ENCODE measurements at regions not wholly inside any gene's neighbourhood (a gene's known extent, or its start where the extent isn't known, plus 50 kb on each side); places are given as distances from the start of the nearest gene placed in this dataset.

DNA sequence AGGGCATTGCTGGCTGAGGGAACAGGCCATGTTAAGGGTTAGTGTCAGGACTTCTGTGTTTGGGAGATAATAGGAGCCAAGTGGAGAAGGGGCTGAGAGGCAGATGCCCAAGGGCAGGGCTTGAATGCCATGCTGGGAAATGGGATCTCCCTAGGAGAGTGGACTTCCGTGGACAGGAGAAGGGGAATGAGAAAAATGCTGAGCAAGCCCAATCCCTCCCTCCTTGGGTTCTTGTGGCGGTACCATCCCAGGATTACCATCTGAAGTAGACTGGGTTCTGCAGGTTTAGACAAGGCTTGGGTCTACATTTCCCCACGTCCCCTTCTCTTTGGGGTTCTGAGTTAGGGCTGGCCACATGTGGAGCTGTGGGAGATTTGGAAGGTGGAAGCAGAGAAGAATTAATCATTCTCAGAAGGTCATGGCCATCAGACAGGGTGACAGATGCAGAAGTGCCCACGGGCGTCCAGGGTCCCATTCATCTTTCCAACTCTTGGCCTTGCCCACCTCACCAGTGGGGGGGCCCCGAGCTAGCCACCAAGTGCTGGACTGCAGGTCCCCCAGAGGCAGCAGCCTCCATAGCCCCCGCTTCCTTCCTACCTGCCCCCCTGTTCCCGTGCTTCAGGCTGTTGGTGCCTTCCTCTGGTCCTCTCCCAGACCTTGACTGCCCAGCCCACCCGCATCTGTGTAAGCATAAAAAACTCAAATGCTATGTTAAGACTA is 354.8 kb downstream of the RPS24 start:
- Histone ChIP-seq H3K27me3 (ENCODE audit: control insufficient read depth in 1 of 2, insufficient read depth in 2 of 2, low read length in 2 of 2) (no peaks in the 10 kb centered on the region), H3K9me3 (ENCODE audit: control insufficient read depth in 1 of 2, low read length in 2 of 2) (no peaks in the 10 kb centered on the region), H3K9ac (ENCODE audit: low read depth in 1 of 2, low read length in 2 of 2) (no peak overlapping the region), H3K27ac (ENCODE audit: low read depth, low read length) (no peak overlapping the region), H3K4me1 (ENCODE audit: control insufficient read depth in 1 of 2, insufficient read depth in 2 of 2, low read length in 2 of 2) (no peaks in the 10 kb centered on the region), H3K36me3 (ENCODE audit: control insufficient read depth in 1 of 2, insufficient read depth in 2 of 2, low read length in 2 of 2) (no peaks in the 10 kb centered on the region), H3K4me3 (ENCODE audit: low read depth in 1 of 2, low read length in 2 of 2) (no peak overlapping the region)

GRCh38 chr10:78389419-78389818 is 355.8 kb downstream of the RPS24 start:
- H3K27ac ChIP-seq (ENCODE audit: low read depth, low read length): no peak overlapping the region
- peaks cover 0 to 7% of the 10 kb centered on the region in 2 donors for H3K27me3 ChIP-seq (ENCODE audit: control insufficient read depth in 1 of 2, insufficient read depth in 2 of 2, low read length in 2 of 2)
- H3K4me3 ChIP-seq (ENCODE audit: low read depth in 1 of 2, low read length in 2 of 2): no peak overlapping the region
- no peaks in the 10 kb centered on the region for H3K9me3 ChIP-seq (ENCODE audit: control insufficient read depth in 1 of 2, low read length in 2 of 2)
- no peak overlapping the region for H3K9ac ChIP-seq (ENCODE audit: low read depth in 1 of 2, low read length in 2 of 2)
- H3K4me1 ChIP-seq (ENCODE audit: control insufficient read depth in 1 of 2, insufficient read depth in 2 of 2, low read length in 2 of 2): no peaks in the 10 kb centered on the region
- no peaks in the 10 kb centered on the region for H3K36me3 ChIP-seq (ENCODE audit: control insufficient read depth in 1 of 2, insufficient read depth in 2 of 2, low read length in 2 of 2)

DNA sequence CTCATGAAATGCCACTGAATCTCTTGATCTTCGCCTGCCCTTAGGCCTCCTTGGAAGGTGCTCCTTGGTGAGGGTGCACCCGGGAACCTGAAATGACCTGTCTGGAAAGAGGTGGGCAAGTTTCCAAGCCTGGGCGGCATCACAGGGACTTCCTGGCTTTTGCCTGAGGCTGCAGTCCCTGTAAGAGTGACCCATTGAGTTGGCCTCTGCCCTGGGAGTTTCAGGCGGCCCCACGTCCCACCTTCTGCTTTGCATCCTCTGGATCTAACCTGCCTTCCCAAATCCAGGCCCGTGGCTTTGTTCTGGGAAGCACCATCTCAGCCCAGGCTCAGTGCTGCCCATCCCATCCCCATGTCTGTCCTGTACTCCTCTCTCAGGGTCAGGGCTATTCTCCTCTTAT is 356.4 kb downstream of the RPS24 start:
- Histone ChIP-seq H3K9ac (ENCODE audit: low read depth in 1 of 2, low read length in 2 of 2) (no peak overlapping the region), H3K27me3 (ENCODE audit: control insufficient read depth in 1 of 2, insufficient read depth in 2 of 2, low read length in 2 of 2) (peaks cover 0 to 7% of the 10 kb centered on the region in 2 donors), H3K27ac (ENCODE audit: low read depth, low read length) (no peak overlapping the region), H3K36me3 (ENCODE audit: control insufficient read depth in 1 of 2, insufficient read depth in 2 of 2, low read length in 2 of 2) (no peaks in the 10 kb centered on the region), H3K4me1 (ENCODE audit: control insufficient read depth in 1 of 2, insufficient read depth in 2 of 2, low read length in 2 of 2) (no peaks in the 10 kb centered on the region), H3K9me3 (ENCODE audit: control insufficient read depth in 1 of 2, low read length in 2 of 2) (no peaks in the 10 kb centered on the region), H3K4me3 (ENCODE audit: low read depth in 1 of 2, low read length in 2 of 2) (no peak overlapping the region)

GRCh38 chr10:78390817-78391216 is 357.2 kb downstream of the RPS24 start:
- Histone ChIP-seq H3K9ac (ENCODE audit: low read depth in 1 of 2, low read length in 2 of 2) (no peak overlapping the region), H3K27ac (ENCODE audit: low read depth, low read length) (no peak overlapping the region), H3K4me3 (ENCODE audit: low read depth in 1 of 2, low read length in 2 of 2) (no peak overlapping the region), H3K9me3 (ENCODE audit: control insufficient read depth in 1 of 2, low read length in 2 of 2) (no peaks in the 10 kb centered on the region), H3K27me3 (ENCODE audit: control insufficient read depth in 1 of 2, insufficient read depth in 2 of 2, low read length in 2 of 2) (peaks cover 0 to 7% of the 10 kb centered on the region in 2 donors), H3K4me1 (ENCODE audit: control insufficient read depth in 1 of 2, insufficient read depth in 2 of 2, low read length in 2 of 2) (no peaks in the 10 kb centered on the region), H3K36me3 (ENCODE audit: control insufficient read depth in 1 of 2, insufficient read depth in 2 of 2, low read length in 2 of 2) (no peaks in the 10 kb centered on the region)

DNA sequence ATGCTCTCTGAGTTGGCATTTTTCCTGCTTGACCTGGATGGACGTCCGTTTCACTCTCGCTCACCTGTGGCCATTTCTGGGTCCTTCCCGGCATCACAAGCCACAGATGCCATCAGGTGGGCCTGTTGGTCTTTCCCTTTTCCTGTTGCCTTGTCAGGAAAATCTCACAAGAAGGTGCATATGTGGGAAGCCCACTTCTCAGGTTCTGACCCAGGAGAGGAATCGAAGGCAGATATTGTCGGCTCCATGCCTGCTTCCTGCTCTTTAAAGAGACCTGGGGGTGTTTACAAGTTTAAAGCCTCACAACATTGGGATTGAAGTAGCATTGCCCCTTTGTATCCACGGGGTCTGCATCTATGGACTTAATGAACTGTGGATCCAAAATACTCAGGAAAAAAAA is 357.9 kb downstream of the RPS24 start:
- Histone ChIP-seq H3K9me3 (ENCODE audit: control insufficient read depth in 1 of 2, low read length in 2 of 2) (no peaks in the 10 kb centered on the region), H3K9ac (ENCODE audit: low read depth in 1 of 2, low read length in 2 of 2) (no peak overlapping the region), H3K4me1 (ENCODE audit: control insufficient read depth in 1 of 2, insufficient read depth in 2 of 2, low read length in 2 of 2) (no peaks in the 10 kb centered on the region), H3K27ac (ENCODE audit: low read depth, low read length) (no peak overlapping the region), H3K27me3 (ENCODE audit: control insufficient read depth in 1 of 2, insufficient read depth in 2 of 2, low read length in 2 of 2) (peaks cover 0 to 7% of the 10 kb centered on the region in 2 donors), H3K4me3 (ENCODE audit: low read depth in 1 of 2, low read length in 2 of 2) (no peak overlapping the region), H3K36me3 (ENCODE audit: control insufficient read depth in 1 of 2, insufficient read depth in 2 of 2, low read length in 2 of 2) (no peaks in the 10 kb centered on the region)

- H3K27ac ChIP-seq (ENCODE audit: low read depth, low read length): no peak overlapping the region
- H3K9ac ChIP-seq (ENCODE audit: low read depth in 1 of 2, low read length in 2 of 2): no peak overlapping the region
- H3K4me3 ChIP-seq (ENCODE audit: low read depth in 1 of 2, low read length in 2 of 2): no peak overlapping the region
- peaks cover 0 to 7% of the 10 kb centered on the region in 2 donors for H3K27me3 ChIP-seq (ENCODE audit: control insufficient read depth in 1 of 2, insufficient read depth in 2 of 2, low read length in 2 of 2)
- H3K36me3 ChIP-seq (ENCODE audit: control insufficient read depth in 1 of 2, insufficient read depth in 2 of 2, low read length in 2 of 2): no peaks in the 10 kb centered on the region
- no peaks in the 10 kb centered on the region for H3K4me1 ChIP-seq (ENCODE audit: control insufficient read depth in 1 of 2, insufficient read depth in 2 of 2, low read length in 2 of 2)
- H3K9me3 ChIP-seq (ENCODE audit: control insufficient read depth in 1 of 2, low read length in 2 of 2): no peaks in the 10 kb centered on the region
These were observed 358.5 kb downstream of the RPS24 start for GRCh38 chr10:78392197-78392596.

- Histone ChIP-seq H3K36me3 (ENCODE audit: control insufficient read depth in 1 of 2, insufficient read depth in 2 of 2, low read length in 2 of 2) (no peaks in the 10 kb centered on the region), H3K9me3 (ENCODE audit: control insufficient read depth in 1 of 2, low read length in 2 of 2) (no peaks in the 10 kb centered on the region), H3K4me1 (ENCODE audit: control insufficient read depth in 1 of 2, insufficient read depth in 2 of 2, low read length in 2 of 2) (no peaks in the 10 kb centered on the region), H3K9ac (ENCODE audit: low read depth in 1 of 2, low read length in 2 of 2) (no peak overlapping the region), H3K27ac (ENCODE audit: low read depth, low read length) (no peak overlapping the region), H3K4me3 (ENCODE audit: low read depth in 1 of 2, low read length in 2 of 2) (no peak overlapping the region), H3K27me3 (ENCODE audit: control insufficient read depth in 1 of 2, insufficient read depth in 2 of 2, low read length in 2 of 2) (peaks cover 0 to 7% of the 10 kb centered on the region in 2 donors)
These were observed 359.4 kb downstream of the RPS24 start for GRCh38 chr10:78393094-78393493.

GRCh38 chr10:78394047-78394446 is 360.4 kb downstream of the RPS24 start:
- Histone ChIP-seq H3K4me3 (ENCODE audit: low read depth in 1 of 2, low read length in 2 of 2) (no peak overlapping the region), H3K27ac (ENCODE audit: low read depth, low read length) (no peak overlapping the region), H3K9me3 (ENCODE audit: control insufficient read depth in 1 of 2, low read length in 2 of 2) (no peaks in the 10 kb centered on the region)

DNA sequence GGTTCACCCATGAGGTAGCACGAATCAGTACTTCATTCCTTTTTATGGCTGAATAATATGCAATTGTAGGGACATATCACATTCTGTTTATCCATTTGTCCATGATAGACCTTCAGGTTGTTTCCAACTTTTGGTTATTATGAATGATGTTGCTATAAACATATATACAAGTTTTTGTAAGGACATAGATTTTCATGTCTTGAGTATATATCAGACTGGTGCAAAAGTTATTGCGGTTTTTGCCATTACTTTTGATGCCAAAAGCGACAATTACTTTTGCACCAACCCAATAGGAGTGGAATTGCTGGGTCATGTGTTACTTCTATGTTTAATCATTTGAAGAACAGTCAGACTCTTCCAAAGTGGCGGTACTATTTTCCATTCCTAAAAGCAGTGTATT is 361.5 kb downstream of the RPS24 start:
- no peak overlapping the region for H3K9ac ChIP-seq (ENCODE audit: low read depth in 1 of 2, low read length in 2 of 2)
- no peaks in the 10 kb centered on the region for H3K9me3 ChIP-seq (ENCODE audit: control insufficient read depth in 1 of 2, low read length in 2 of 2)
- H3K27ac ChIP-seq (ENCODE audit: low read depth, low read length): no peak overlapping the region
- no peaks in the 10 kb centered on the region for H3K36me3 ChIP-seq (ENCODE audit: control insufficient read depth in 1 of 2, insufficient read depth in 2 of 2, low read length in 2 of 2)
- peaks cover 0 to 7% of the 10 kb centered on the region in 2 donors for H3K27me3 ChIP-seq (ENCODE audit: control insufficient read depth in 1 of 2, insufficient read depth in 2 of 2, low read length in 2 of 2)
- H3K4me1 ChIP-seq (ENCODE audit: control insufficient read depth in 1 of 2, insufficient read depth in 2 of 2, low read length in 2 of 2): no peaks in the 10 kb centered on the region
- H3K4me3 ChIP-seq (ENCODE audit: low read depth in 1 of 2, low read length in 2 of 2): no peak overlapping the region

More at GRCh38 chr10:78394047-78394446, 360.4 kb downstream of the RPS24 start:
- Histone ChIP-seq H3K36me3 (ENCODE audit: control insufficient read depth in 1 of 2, insufficient read depth in 2 of 2, low read length in 2 of 2) (no peaks in the 10 kb centered on the region), H3K27me3 (ENCODE audit: control insufficient read depth in 1 of 2, insufficient read depth in 2 of 2, low read length in 2 of 2) (peaks cover 0 to 7% of the 10 kb centered on the region in 2 donors), H3K4me1 (ENCODE audit: control insufficient read depth in 1 of 2, insufficient read depth in 2 of 2, low read length in 2 of 2) (no peaks in the 10 kb centered on the region), H3K9ac (ENCODE audit: low read depth in 1 of 2, low read length in 2 of 2) (no peak overlapping the region)

GRCh38 chr10:78396754-78397153 is 363.1 kb downstream of the RPS24 start:
- Histone ChIP-seq H3K27me3 (ENCODE audit: control insufficient read depth in 1 of 2, insufficient read depth in 2 of 2, low read length in 2 of 2) (peaks cover 0 to 7% of the 10 kb centered on the region in 2 donors), H3K27ac (ENCODE audit: low read depth, low read length) (no peak overlapping the region), H3K9me3 (ENCODE audit: control insufficient read depth in 1 of 2, low read length in 2 of 2) (no peaks in the 10 kb centered on the region), H3K4me3 (ENCODE audit: low read depth in 1 of 2, low read length in 2 of 2) (no peak overlapping the region), H3K9ac (ENCODE audit: low read depth in 1 of 2, low read length in 2 of 2) (no peak overlapping the region), H3K4me1 (ENCODE audit: control insufficient read depth in 1 of 2, insufficient read depth in 2 of 2, low read length in 2 of 2) (no peaks in the 10 kb centered on the region), H3K36me3 (ENCODE audit: control insufficient read depth in 1 of 2, insufficient read depth in 2 of 2, low read length in 2 of 2) (no peaks in the 10 kb centered on the region)
